GM18498 (cell line): ENCODE measurements at regions not wholly inside any gene's neighbourhood (a gene's known extent, or its start where the extent isn't known, plus 50 kb on each side); places are given as distances from the start of the nearest gene placed in this dataset.
A peak's percentile ranks its signal among the peaks of the same experiment; 100 is the strongest.
"Not testable (repeated sequence)": the region's sequence is repeated elsewhere in the genome, so short reads cannot be mapped to it uniquely, and the experiment has no call there.

Experiments used
- ATAC-seq: cut with Tn5 transposase; IDR thresholded peaks from one replicate; pipeline ENCODE4 v1.9.1; 2021; ENCODE audit warnings: mild to moderate bottlenecking, moderate library complexity; ENCODE audit not compliant: unreplicated experiment

DNA sequence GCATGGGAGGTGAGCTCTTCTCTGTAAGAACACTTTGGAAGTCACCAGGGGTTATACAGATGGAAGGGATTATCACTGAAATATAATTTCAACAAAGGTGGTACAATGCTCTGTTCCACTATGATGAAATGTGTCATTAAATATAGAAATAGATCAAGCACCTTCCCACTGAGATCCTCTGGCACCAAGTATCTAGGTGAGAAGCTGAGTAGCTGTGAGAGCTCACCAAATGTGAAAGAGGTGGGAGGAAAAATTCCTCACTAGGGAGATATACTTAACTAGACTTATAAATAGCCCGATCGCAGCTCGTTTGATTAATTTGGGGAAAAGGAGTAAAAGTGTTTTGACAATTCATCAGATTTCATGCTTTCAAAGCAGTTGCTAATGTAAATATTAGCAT is 247.6 kb downstream of the SMAD2 start:
- no peak for ATAC-seq

GRCh38 chr18:47680488-47680887 is 250.0 kb downstream of the SMAD2 start:
- peak; percentile 65 for ATAC-seq

- peak; percentile 85 for ATAC-seq
These were observed 250.6 kb downstream of the SMAD2 start for GRCh38 chr18:47679864-47680263.

DNA sequence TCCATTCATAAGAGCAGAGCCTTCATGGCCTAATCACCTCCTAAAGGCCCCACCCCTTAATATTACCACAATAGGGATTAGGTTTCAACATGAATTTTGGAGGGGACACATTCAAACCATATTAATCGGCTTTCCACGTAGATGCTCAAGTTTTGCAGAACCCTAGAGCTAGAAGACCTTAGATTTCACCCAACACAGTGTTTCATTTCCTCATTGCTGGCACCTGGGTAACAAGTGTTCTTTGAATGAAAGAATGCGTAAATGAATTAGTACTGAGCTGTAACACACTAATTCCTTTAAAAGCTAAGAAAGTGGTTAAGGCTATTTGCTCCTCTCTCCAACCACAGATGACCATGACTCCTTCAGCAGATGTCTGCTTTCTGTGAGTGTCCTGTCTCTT is 252.5 kb downstream of the SMAD2 start:
- peak; percentile 37 for ATAC-seq

GRCh38 chr18:47669815-47670214 is 260.6 kb downstream of the SMAD2 start:
- no peak for ATAC-seq

DNA sequence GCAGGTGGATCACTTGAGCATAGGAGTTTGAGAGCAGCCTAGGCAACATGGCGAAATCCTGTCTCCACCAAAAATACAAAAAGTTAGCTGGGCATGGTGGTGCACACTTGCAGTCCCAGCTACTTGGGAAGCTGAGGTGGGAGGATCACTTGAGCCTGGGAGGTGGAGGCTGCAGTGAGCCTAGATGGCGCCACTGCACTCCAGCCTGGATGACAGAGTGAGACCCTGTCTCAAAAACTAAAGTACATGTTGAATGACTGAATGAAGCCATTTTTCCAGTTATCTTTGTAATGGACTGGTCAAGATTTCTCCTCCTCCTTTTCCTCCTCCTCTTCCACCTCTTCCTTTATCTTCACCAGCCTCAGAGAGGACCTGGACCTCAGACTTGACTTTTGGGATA is 272.0 kb downstream of the SMAD2 start:
- ATAC-seq: no peak

GRCh38 chr18:47654988-47655387 is 275.5 kb downstream of the SMAD2 start:
- ATAC-seq: no peak

- no peak for ATAC-seq
These were observed 285.6 kb downstream of the SMAD2 start for GRCh38 chr18:47644896-47645295.

DNA sequence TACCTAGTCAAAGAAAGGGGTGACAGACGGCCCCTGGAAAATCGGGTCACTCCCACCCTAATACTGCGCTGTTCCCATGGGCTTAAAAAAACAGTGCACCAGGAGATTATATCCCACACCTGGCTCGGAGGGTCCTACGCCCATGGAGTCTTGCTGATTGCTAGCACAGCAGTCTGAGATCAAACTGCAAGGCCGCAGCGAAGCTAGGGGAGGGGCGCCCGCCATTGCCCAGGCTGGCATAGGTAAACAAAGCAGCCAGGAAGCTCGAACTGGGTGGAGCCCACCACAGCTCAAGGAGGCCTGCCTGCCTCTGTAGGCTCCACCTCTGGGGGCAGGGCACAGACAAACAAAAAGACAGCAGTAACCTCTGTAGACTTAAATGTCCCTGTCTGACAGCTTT is 292.9 kb downstream of the SMAD2 start:
- not testable (repeated sequence) for ATAC-seq

DNA sequence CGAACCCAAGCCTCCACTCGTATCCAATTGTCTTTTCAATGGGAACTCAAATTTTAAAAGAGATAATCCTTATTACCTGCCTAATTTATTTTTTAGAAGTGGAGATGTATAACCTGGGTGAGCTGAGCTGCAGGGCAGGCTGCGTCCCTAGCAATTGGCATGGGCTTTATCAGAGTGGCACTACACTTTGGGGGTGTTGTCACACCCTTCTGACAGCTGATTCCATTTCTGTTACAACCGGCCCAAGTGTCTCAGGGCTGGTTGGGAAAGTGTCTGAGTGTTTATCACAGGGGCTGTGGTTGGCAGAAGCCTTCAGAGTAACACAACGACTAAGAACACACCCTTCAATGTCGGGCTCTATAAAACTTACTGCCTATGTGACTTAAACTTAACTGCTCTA is 295.0 kb downstream of the SMAD2 start:
- no peak for ATAC-seq

DNA sequence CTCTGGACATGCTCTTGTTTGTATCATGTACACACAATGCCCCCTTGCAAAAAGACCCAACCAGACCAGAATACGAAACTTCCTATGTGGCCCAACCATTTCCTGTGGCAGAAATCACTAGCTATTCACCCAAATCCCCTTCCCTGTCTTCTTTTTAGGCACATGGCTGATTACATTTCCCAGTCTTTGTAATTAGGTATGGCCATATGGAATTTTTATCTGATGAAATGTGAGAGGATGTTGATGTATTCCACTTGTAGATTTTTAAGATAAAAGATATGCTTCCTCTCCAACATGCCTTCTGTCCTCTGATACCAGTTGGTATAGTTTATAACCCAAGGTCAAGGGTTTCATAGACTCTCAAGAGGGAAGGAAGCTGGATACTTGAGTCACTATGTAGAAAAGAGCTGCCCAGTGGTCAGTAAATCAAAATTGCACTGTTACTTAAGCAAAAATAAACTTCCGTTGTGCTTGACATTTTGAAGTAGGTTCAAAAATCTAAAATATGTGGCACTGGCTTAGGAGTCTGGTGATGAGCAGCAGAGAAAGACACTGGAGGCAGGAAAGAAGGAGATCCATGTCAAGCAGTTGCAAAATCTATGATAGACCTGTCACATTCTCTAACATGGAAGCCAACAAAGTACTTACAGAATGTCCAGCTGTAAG is 297.4 kb downstream of the SMAD2 start:
- no peak for ATAC-seq

DNA sequence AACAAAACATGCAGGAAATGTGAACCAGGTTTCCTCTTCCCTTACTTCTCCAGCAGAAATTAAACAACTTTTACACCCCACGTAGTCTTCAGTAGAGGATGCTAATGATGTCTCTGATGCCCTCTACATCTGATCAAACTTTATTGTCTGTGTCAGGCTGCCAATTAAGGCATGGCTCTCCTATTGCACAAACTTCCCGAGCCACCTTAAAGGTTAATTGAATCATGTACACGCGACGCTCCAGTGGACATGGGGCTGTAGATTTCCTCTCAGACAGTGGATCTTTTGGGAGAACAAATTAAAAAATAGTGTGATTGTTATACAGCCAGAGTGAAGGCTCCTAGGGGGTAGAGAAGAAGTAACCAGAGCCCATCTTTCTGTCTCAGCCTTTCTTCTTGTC is 301.6 kb downstream of the SMAD2 start:
- ATAC-seq: no peak

GRCh38 chr18:47628240-47628781 is 302.1 kb downstream of the SMAD2 start:
- no peak for ATAC-seq

GRCh38 chr18:47627030-47627429 is 303.4 kb downstream of the SMAD2 start:
- ATAC-seq: no peak

GRCh38 chr18:47619771-47620448 is 310.5 kb downstream of the SMAD2 start:
- ATAC-seq: no peak

- no peak for ATAC-seq
These were observed 311.7 kb downstream of the SMAD2 start for GRCh38 chr18:47618758-47619157.

DNA sequence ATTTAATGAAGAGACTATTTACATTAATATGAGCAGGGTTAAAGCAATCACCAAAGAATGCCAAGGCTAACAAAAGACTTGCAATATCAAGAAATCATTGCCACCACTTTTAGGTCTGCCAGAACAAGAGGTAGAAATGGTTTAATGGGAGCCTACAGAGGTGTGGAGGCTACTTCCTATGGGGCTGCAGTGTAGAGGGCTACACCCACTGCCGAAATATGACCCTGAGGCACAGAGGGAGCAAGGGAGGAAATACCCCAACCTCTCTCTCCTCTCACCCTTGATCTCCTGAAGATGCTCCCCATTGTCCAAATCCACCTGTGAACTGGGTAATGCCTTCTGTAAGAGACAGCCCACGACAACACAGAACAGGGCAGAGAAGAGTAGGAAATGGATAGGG is 315.4 kb downstream of the SMAD2 start:
- ATAC-seq: no peak

DNA sequence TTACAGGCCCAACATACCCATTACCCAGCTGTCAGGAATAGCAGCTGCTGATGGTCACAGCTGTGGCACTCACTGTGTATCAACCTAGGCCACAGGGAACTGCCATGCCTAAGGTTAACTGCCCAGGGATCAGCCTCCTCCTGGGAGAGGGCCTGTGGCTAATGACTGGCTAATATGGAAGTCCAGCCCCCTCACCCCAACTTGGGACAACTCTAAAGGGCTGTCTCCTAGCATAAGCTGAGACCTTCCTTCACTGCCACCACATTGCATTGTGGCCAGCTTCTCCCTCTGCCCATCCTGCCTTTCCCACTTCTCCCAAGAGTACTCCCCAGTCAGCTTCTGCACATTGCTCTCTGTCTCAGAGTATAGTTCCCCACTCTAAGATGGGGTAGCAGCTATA is 316.5 kb downstream of the SMAD2 start:
- no peak for ATAC-seq

GRCh38 chr18:47611649-47612048 is 318.8 kb downstream of the SMAD2 start:
- ATAC-seq: no peak

- ATAC-seq: no peak
These were observed 323.9 kb downstream of the SMAD2 start for GRCh38 chr18:47606526-47606925.

GRCh38 chr18:47605093-47605492 is 325.4 kb downstream of the SMAD2 start:
- ATAC-seq: no peak

DNA sequence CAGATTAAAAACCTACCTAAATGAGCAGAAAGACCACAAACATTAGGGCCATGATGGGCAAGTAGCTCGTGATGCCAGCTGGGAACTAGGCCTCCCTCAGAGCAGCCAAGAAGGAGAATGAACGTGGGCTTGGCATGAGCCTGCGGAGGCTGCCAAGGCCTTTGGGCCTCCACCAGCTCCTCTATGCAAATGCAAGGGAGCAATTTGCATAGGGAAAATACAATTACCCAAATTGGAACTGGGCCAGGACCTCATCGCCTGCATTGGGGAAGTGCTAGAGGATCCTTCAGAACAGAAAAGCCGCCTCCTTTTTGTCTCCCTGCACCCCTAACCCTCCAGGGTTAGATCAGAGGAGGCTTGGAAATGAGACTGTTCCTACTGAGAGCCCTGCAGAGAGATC is 326.4 kb downstream of the SMAD2 start:
- ATAC-seq: no peak

- ATAC-seq: no peak
These were observed 327.3 kb downstream of the SMAD2 start for GRCh38 chr18:47603158-47603557.
